GM18502 (cell line): ENCODE measurements at regions not wholly inside any gene's neighbourhood (a gene's known extent, or its start where the extent isn't known, plus 50 kb on each side); places are given as distances from the start of the nearest gene placed in this dataset.

Experiments
- ATAC-seq: cut with Tn5 transposase; IDR thresholded peaks from one replicate; pipeline ENCODE4 v1.9.1; 2021; ENCODE audit warnings: mild to moderate bottlenecking; ENCODE audit not compliant: unreplicated experiment, poor library complexity

GRCh38 chr7:118531566-118531965 lies 307.1 kb downstream of the ANKRD7 start:
- no peak for ATAC-seq

GRCh38 chr7:118559207-118559606 lies 334.7 kb downstream of the ANKRD7 start:
- ATAC-seq: no peak

- ATAC-seq: no peak
Measured at GRCh38 chr7:118563311-118563710, 338.8 kb downstream of the ANKRD7 start.

- no peak for ATAC-seq
Measured at GRCh38 chr7:118572604-118573003, 348.1 kb downstream of the ANKRD7 start.

DNA sequence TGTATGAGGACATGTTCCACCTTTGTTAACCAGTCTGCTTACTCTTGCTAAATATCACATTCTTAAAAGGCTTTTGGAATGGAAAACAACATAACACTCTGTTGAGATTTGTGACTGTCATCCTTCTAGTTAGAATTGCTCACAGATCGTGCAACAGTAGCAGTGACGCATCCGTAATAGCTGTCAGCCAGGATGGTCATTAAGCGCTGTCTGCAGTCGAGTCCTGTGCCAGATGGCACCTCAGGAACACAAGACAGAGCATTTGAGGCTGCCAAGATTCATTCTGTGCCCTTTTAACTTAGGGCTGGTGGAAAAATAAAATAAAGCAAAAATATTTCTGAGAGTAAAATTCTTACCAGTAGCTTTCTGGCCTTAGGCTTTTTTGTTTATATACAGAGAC lies 348.6 kb downstream of the ANKRD7 start:
- no peak for ATAC-seq

DNA sequence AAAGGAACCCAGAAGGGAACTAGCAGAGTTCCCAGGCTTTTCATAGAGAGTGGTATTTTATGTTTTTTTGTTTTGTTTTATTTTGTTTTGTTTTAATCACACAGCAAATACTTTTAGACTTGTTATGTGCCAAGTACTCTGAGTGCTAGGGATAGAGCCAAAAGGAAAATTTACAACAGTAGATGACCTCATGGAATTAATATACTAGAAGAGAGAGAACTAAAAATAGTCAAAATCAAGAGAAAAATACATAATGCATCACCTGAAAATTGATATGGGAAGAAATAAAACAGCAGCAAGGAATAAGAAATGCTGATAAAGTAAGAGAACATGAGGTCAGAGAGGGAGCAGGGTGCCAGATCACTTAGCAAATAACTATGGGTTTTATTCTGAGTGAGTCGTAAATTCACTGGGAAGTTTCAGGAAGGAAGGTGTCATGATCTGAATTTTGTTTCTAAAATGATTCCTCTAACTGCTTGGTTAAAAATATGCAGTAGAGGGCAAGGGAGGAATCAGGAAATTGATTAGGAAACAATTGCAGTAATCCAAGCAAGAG lies 351.0 kb downstream of the ANKRD7 start:
- no peak for ATAC-seq

GRCh38 chr7:118580743-118581382 lies 356.4 kb downstream of the ANKRD7 start:
- ATAC-seq: no peak

DNA sequence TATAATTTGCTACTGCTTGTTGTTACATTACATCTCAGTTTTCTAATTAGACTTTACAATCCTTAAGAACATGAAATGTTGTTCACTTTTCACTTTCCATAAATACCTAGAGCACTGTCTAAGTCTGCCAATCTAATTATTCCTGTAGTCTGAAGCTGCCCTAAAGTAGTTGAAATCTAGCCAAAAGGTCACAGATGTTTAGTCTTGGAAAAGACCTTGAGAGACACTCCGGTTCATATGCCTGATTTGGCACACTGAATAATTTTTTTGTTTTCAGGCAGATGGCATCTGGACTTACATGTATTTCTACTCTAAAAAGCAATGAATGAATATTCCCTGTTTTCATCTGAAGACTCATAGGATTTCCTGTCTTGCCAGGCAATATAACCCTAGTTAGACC lies 359.1 kb downstream of the ANKRD7 start:
- no peak for ATAC-seq

GRCh38 chr7:118586248-118586647 lies 361.7 kb downstream of the ANKRD7 start:
- no peak for ATAC-seq

DNA sequence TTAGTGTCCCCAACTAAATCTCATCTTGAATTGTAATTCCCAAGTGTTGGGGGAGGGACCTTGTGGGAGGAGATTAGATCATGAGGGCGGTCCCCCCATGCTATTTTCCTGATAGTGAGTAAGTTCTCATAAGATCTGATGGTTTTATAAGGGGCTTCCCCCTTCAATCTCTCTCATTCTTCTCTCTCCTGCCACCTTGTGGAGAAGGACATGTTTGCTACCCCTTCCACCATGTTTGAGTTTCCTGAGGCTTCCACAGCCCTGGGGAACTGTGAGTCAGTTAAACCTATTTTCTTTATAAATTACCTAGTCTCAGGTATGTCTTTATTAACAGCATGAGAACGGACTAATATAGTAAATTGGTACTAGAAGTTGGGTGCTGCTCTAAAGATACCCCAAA lies 365.6 kb downstream of the ANKRD7 start:
- peak; percentile 94 for ATAC-seq

DNA sequence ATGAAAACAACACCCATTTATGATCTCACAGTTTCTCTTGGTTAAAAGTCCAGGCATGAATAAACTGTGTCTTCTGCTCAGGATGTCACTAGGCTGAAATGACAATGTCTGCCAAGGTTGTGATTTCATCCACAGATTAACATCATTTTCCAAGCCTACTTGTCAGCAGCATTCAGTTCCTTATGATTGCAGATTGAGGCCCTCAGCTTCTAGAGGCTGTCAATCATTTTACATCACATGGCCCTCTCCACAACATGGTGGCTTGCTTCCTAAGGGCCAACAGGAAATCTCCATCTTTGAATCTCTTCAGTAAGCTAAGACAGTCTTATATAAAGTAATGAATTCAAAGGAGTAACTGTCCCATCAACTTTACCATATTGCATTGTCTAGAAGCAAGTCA lies 377.6 kb downstream of the ANKRD7 start:
- no peak for ATAC-seq

DNA sequence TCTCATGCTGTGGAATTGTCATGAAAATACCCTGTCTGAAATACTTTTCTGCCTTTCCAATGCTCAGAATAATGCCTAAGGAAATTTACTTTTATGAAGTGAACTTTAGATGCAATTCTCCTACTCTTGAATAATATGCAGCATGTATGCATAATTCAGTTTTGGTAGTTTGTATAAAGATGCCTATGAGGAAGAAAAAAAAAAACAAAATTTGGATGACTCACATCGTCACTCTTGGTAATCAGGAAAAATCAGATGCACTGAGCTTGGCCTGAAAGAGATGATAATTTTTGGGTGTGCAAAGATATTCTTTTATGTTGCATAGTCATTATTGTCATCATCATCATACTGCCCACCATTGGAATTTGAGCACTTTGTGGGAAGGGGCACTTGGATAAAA lies 382.1 kb downstream of the ANKRD7 start:
- no peak for ATAC-seq

DNA sequence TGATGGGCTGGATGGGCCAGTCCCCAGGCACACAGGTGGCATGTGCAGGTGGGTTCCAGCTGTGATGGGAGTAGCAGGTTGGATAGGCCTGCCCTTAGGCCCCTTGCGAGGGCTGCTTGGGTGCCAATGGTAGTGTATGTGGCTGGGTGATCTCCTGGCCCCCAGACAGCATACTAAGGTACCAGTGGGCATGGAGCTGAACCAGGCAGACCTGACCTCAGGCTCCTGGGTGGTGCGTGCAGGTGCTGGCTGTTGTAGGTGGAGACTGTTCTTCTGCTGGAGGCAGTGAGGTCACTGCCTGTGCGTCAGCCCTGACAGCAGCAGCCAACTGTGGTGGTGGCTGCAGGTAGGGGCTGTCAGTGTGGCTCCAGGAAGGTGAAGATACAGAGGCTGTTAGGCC lies 384.7 kb downstream of the ANKRD7 start:
- no peak for ATAC-seq

GRCh38 chr7:118615681-118616080 lies 391.2 kb downstream of the ANKRD7 start:
- no peak for ATAC-seq

DNA sequence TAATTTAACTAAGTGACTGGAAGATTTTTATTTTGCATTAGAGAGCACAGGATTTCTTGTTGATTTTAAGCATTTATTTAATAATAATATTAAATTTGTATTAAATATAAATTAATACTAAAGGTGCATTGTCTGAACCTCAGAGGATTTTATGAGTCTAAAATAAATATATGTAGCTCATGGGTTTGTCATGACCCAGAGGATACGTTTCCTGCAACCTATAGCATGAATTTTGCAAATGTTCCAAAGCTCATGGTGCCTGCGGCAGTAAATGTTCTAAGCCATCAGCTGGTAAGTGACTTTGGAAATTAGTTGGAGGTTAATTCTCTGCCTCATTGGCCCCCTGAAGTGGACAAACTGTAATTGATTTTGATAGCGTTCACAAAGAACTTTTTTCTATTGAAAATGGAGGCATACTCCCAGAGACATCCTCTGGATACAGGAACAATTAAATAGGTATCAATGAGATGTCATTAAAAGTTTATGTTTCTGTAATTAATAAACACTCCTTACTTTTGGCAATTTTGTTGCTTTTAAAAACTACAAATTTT lies 397.4 kb downstream of the ANKRD7 start:
- ATAC-seq: no peak

DNA sequence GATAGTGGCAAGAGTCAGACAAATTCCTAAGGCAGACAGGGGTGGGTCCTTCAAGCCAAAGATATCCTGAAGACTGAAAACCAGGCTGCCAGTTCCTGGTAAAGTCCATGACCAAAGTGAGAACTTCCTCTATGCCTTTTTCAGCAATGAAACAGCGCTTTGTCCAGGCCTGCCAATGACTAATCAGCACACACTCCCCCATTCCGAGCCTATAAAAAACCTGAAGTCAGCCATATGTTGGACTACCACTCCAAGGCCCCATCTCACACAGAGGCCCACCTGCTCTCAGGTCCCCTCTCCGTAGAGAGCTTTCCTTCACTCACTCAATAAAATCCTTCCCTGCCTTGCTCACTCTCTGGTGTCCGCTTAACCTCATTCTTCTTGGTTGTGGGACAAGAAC lies 402.2 kb downstream of the ANKRD7 start:
- no peak for ATAC-seq

GRCh38 chr7:118627467-118627866 lies 403.0 kb downstream of the ANKRD7 start:
- ATAC-seq: no peak

GRCh38 chr7:118629898-118630438 lies 405.5 kb downstream of the ANKRD7 start:
- no peak for ATAC-seq

DNA sequence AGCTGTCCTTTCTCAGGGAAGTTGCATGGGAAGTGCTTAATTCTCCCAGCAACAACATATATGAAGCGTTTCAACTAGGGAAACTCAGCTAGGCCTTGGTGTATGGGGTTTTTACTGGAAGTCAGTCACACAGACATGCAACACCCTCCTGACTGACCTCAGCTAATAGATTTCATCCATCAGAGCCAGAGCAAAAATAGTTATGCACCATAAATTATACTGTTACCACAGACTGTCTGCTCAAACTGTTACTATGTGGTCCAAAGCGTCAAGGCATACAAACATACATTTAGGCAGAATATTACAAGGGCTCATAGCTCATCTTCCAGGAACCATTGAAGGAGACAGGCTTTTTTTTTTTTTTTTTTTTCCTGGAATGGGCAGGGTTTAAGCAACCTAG lies 417.9 kb downstream of the ANKRD7 start:
- no peak for ATAC-seq

DNA sequence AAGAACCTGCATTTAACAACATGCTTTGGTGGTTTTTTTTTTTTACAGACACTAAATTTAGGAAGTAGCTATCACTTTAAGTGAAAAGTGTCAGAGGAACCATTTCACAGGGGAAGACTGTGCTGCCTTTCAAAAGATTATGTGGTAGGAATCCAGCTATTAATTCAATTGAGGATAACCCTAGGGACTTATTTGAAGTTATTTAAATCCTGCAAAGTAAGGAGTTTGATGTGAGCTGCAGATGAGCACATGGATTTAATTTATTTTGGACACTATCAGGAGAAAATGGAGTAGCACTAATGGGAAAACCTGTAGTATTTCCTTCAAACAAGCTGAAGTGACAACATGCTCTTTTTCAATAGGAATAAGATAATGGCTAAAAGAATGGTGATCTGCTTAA lies 419.8 kb downstream of the ANKRD7 start:
- no peak for ATAC-seq

DNA sequence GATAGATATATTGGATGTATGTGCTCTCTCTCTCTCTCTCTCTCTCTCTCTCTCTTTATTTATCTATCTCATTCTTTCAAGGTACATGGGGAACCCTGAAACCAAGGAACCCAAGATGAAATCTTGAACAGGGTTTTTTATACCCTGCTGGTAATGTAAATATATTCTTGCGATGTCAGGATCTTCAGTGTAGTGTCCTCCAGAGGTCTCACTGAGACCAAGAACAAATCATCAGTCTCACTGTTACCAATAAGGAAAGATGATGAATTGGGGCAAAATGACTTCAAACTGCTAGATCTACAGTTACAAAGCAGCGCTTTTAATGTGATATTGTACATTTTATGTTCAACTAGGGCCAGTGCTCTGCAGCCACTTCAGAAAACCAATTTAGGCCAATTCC lies 423.5 kb downstream of the ANKRD7 start:
- no peak for ATAC-seq
